Keratinocyte (primary cell): ENCODE measurements at regions not wholly inside any gene's neighbourhood (a gene's known extent, or its start where the extent isn't known, plus 50 kb on each side); places are given as distances from the start of the nearest gene placed in this dataset.

ENCODE experiments used
- CTCF ChIP-seq, 3 experiments: IDR thresholded peaks in 1 of 3; conservative IDR thresholded peaks in 1 of 3; optimal IDR thresholded peaks in 1 of 3; 2 replicates in 2 of 3; 3 replicates in 1 of 3; pipeline versions ENCODE3 to v1.5.1; 2011; ENCODE audit warnings: low read length in 3 of 3, mild to moderate bottlenecking in 3 of 3, moderate library complexity in 2 of 3, control low read depth in 1 of 3, inconsistent platforms in 1 of 3; ENCODE audit not compliant: insufficient read depth in 2 of 3; ENCODE audit errors: extremely low read depth in 1 of 3
- EZH2 ChIP-seq: IDR thresholded peaks from one replicate; pipeline ENCODE4 v1.6.1; 2012; ENCODE audit warnings: inconsistent platforms, mild to moderate bottlenecking, low read length, moderate library complexity

GRCh38 chrX:10352536-10352935, 195.8 kb downstream of the CLCN4 start:
- no peak for TF ChIP-seq CTCF (optimal IDR thresholded peaks at IDR 0.05 in 1 of 3, IDR thresholded peaks at IDR 0.05 in 1 of 3, conservative IDR thresholded peaks at IDR 0.05 in 1 of 3; ENCODE audit: extremely low read depth in 1 of 3, insufficient read depth in 2 of 3, low read length in 3 of 3)
- TF ChIP-seq EZH2: no peak
